ENCODE measurements at regions not wholly inside any gene's neighbourhood (a gene's known extent, or its start where the extent isn't known, plus 50 kb on each side); places are given as distances from the start of the nearest gene placed in this dataset.

DNA sequence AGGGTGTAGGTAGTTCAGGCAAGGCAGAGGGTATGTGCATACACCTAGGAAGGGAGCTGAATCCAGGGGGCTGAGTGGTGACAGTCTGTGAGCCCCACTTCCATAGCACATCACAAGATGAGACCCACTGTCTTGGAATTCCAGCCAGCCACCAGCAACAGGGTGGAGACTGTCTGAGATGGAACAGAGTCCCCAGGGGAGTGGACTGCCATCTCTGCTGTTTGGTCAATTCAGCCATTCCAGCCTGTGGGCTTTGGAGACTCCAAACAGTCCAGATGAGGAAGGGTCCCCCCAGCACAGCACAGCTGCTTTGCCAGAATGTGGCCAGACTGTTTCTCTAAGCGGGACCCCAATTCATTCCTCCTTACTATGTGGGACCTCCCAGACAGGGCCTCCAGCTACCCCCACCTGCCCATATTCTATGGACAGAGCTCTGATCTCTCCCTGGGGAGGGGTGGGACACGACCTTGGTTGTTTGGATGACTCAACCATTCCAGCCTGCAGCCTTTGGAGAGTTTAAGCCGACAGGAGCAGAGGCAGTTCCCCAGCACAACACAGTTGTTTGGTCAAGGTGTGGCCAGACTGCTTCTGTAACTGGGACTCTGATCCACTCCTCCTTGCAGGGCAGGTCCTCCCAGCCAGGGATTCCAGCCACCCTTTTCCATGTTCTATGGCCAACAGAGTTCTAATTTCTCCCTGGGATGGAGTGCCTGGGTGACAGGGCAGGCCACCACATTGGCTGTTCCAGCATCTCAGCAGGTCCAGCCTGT lies 178.0 kb downstream of the RND3 start:
- DNase-seq: no peak

DNA sequence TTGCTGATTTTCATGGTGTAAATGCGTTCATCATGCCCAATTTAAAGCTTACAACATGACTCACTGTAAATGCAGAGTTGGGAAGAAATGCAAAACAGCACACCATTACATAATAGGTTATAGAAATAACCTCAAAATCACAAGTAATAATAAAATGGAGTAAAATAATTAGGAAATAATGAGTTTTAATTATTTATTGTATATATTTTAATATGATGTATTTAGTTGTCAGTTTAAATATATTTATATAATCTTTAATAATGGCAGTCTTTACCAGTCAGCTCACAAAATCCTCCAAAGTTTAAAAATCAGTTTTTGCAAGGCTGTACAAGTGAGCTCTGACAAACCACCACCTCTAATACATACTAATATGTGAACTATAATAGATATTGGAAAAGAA lies 180.2 kb downstream of the RND3 start:
- no peak for DNase-seq

DNA sequence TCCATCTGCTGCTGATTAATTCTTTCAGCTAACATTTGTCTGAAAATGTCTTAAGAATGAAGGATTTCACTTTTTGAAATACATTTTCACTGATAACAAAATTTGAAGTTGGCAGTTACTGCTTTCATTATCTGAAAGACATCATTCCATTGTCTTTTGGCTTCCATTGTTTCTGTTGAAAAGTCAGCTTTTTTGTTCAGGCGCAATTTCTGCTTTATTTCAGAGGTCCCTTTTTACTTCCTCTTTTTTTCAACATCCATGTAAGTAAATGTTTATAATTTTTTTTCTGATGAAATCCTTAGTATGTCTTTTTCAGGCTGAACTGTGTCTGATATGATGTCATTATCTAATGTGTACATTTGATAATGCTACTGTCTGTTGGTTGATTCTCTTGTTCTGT lies 184.2 kb downstream of the RND3 start:
- no peak for DNase-seq

DNA sequence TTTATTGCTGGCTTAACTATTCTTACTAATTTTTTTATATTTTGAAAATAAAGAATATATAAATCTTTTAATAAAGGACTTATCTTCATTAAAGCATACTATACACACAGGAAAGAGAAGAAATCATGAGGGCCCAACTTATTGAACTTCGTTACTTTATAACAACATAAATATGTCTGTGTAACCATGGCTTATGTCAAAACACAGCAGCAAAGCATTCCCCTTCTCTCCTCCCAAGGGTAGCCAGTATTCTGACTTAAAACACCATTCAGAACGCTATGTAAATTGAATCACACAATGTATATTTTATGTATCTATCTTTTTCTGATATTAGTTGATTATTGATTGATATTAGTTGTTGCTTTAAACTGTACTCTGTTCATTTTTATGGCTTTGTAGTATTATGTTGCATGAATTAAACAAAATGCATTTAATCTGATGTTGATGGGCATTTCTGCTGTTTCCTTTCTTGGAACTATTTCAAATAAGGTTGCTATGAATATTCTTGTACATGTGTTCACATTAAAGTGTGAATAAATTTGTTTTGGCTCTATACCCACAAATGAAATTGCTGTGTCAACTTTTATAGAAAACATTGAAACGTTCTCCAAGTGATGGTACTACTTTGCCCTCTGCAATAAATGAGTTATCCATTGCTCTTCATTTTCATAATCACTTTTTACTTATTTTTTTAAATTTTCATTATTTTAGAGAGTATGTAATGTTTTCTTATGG lies 188.7 kb downstream of the RND3 start:
- DNase-seq: no peak

DNA sequence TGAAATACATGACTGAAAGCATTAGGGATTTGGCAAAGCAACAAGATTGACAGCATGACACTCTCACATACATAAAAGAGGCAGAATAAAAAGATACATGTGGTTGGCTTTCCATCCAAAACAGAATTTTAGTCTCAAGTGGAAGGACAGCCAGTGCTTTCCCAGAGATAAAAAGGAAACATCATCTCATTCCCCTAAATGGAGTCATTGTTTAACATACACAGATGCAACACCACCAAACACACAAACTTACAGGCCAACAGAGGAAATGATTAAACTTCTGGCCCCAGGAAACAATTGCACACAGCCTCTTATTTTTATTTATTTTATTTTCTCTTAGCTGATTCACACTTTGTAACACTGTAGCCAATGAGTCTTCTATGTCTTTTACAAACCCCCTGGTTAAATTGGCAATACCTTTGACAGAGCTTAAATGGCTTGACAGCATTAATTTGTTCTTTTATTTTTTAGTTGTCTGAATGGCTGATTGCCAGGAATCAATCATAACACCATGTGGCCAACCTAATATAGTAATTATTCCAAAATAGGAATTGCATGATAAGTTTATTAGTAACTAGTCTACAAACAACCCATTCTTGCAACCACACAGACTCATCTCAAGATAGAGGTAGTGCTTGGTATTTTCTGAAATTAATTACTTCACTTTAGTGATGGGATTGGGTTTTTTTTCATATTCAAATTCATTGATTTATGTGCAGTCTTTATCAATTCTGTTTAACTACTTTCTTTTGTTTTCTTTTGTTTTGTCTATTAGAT lies 190.5 kb downstream of the RND3 start:
- DNase-seq: no peak

DNA sequence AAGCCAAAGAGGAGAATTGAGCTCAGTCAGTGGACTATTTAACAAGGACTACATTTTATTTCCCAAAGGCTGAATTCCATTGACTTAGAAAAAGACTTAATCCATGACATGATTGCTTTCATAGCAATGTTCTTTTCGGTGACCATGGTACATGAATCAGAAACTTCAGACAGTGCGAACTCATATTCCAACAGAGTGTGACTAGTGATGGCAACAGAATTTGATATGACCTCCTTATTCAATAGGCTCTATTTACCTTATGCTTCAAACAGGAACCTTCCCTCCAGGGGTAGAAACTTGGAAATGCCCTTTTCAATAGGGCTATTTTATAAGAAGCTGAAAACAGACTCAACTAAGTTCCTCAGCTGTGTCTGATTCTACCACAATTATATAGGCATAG lies 191.9 kb downstream of the RND3 start:
- no peak for DNase-seq

DNA sequence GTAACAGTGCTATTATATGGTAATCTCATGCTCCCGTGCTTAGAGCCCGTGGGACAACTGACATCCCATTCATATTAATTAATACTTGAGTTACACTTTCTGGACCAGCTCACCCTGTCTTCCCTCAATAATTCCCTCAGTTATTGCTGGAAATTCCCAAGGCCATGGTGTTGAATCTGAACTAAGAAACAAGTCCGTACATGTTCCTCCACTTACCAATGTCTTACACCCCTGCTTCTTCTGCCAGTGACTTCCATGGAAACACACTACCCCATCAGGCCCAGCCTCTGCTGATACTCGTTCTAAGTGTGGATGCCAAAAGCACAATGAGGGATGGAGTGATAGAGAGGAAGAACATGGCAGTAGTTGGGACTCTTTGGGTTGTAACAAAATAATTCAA lies 193.7 kb downstream of the RND3 start:
- no peak for DNase-seq

DNA sequence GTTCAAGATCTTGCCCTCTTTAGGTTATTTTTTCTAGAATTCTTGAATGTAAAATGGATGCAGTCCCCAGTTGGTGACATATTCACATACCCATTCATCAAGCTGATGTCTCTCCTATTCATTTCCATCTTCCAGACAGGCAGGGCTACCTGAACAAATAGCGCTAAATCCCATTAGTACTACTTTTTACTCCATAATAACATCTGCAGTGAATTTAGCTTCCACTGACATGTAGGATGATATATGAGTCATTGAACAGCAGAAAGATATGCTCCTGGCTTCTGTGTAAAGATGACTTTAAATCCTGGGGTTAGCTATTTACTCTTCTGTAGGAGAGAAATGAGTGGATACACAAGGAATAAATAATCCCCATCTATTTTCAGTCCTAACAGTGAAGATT lies 194.7 kb downstream of the RND3 start:
- DNase-seq: no peak

DNA sequence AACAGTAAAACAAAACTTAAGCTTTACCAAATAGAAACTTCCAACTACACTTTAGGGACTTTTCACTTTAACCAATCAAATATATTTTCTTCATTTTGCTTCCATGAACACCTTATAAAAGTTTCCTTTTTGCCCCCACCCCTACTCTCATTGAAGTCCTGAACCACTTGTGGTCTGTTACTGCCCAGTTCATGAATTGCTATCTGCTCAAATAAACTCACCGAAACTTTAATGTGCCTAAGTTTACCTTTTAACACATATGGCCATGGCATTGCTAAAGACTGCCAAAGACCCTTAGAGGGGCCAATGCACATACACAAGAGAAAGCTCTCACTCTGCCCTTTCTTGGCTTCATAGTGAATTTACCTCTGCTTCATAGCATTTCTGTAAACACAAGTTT lies 195.3 kb downstream of the RND3 start:
- no peak for DNase-seq

DNA sequence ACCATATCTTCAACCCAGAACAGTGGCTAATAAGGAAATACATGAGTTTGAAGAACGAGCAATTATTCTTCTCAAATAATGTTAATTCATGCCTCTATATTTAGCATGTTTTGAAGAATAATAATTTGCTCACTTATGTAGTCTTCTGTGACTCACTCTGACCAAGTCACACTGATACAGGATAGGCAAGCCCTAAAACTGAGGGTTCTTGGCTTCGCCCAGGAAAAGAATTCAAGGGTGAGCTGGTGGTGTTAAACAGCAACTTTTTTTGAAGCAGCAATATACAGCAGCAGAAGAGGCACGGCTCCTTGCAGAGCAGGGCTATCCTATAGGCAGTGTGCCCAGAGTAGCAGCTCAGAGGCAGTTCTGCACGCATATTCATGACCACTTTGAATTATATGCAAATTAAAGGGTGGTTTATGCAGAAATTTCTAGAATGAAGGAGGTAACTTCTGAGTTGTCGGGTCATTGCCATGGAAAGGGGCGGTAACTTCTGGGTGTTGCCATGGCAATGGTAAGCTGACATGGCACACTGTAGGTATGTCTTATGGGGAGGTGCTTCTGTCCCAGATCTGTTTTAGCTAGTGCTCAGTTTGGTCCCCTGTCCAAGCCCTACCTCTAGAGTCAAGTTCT lies 200.6 kb downstream of the RND3 start:
- DNase-seq: no peak

DNA sequence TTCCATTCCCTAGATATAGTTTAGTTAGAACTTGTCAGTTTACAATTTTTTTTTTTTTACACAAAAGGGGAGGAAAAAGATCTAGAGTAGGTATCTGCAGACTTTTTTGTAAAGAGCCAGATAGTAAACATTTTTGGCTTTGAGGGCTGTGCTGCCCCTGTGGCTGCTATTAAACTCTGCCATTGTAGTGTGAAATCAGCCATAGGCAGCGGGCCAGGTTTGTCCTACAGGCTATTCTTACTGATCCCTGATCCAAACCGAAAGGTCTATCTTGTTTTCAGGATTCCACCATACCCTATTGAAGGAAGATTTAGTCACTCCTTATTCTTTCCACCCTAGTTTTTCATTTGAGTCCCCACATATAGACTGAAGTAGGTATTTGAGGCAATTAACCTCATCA lies 203.4 kb downstream of the RND3 start:
- DNase-seq: no peak

DNA sequence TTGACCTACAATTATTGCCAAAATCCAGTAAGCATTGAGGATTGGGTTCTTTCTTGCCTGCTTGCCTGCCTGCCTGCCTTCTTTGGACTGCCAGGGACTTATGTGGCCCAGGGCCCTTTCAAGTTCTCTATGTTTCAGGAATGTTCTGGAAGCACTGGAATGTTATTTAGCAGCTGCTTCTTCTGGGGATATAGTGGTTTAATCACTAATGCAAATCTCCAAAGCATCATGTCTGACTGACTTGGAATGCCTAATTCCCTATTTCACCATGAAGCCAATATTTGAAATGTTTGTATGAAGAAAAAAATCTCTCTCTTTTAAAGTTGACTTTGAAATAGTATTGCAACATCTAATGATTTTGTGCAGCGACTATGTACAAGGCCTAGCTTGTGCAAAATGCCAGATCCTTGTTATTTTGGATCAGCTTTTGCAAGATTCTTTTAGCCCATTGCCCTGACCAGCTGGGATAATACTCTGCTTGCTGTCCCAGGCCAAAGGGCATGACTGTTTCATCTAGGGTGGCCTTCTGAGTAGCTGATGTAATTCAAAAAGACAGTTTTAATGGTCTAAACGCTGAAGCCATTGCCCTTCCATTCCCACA lies 204.6 kb downstream of the RND3 start:
- DNase-seq: no peak

DNA sequence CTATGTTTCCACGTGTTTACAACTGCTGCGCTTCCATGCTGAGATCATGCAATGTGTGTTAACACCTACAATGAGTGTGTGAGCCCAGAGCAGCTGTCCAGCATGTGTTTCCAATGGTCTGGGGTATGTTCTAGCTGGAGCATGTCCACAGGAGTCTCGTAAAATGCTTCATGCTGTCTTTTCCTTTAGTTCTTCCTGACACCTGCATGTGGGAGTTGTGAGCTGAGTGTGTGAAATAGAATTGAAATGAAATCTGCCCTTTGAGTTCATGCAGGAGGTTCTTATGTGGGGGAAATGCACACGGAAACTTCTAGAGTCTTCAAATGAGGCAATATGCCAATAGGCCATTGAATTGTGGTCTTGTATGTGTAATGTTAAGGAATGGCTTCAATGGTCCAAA lies 205.1 kb downstream of the RND3 start:
- no peak for DNase-seq

DNA sequence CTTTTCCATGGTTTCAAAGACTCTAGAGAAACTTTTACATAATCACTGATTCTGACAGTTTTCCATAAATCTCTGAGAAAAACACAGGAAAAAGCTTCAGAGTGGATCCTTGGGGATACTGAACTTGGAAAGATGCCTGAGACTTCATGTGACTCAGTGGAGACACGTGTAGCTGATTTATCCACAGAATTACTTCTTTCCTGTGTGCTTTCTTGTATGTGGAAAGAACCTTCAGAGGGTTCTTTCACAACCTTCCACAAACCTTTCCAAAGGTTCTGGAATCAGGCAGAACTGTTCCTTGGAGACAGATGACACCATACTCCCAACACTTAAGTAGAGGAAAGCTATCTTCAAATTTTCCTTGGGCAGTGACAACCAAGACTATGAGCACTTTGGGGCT lies 207.2 kb downstream of the RND3 start:
- no peak for DNase-seq

DNA sequence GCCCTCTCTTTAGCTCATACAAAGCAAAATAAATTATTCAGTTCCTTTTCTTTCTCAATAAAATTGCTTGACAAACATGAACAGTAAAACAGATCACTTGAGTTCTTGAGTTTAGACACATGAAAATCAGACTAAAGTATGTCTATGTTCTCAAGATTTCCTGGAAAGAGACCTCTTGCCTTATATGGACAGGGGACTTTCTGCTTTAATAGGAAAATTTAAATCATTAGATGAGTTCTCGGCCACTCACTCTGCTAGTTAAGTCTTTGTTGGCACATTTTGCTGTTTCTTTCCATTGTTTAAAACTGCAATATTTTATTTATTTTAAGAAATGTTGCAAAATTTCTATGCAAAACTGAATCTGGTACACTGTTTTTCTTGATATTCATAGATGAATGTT lies 207.8 kb downstream of the RND3 start:
- DNase-seq: no peak

DNA sequence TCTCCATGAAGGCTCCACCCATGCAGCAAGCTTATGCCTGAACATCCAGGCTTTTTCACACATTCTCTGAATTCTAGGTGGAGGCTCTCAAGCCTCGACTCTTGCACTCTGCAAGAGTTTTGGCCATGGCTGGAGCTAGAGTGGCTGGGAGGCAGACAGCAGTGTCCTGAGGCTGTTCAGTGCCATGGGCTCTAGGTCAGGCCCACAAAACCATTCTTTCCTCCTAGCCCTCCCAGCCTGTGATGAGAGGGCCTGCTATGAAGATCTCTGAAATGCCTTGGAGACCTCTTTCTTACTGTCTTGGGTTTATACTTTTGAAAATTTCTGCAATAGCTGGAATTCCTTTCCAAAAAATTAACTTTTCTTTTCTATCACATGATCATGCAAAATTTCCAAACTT lies 210.7 kb downstream of the RND3 start:
- DNase-seq: no peak

DNA sequence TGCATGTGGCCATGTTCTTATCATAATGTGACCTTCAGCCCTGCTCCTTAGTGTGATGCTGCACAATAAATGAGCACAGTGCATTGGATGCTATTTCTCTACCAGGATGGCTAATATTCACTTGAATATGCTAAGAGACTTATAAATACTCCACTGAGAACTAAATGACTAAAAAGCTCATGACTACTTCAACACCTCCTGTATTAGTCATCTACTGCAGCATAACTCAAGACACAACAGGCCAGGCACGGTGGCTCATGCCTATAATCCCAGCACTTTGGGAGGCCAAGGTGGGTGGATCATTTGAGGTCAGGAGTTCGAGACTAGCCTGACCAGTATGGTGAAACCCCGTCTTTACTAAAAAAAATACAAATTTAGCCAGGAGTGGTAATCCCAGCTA lies 213.4 kb downstream of the RND3 start:
- no peak for DNase-seq

DNA sequence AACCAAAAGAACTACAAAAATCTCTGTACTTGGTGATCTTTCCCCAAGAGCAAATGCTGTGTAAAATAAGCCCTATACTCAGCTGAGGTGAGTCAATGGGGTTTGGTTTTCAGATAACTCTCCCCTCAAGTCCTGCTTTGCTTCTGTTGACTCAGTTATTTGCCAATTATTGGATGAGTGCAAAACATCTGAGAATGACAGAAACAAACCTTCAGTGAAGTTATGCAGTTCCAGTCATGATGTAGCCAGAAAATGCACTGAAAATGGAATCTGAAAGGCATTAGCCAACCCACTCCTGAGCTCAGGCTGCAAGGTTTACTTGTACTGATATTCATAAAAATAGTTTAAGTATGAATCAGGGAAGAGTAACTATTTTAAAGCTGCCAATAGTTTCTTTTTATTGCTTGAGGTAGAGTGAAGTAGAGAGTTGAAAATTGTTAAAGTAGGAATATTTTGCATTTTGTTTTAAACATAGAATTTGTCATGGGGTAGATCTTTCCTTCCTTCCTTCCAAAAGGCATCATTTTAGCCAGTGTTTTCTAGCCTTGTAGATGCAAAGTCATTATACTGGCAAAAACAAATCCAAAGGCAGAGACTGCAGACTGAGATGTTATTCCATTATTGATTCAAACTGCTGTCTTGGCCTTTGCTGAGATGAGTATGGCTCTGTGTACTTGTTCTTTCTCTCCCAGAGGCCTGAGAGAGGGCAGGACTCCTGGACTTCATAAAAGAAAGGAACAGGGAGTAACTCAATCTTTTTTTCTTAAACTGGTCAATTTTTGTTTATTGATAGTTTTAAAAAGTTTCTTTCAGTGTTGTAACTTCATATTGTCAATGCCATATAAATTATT lies 215.3 kb downstream of the RND3 start:
- DNase-seq: no peak

DNA sequence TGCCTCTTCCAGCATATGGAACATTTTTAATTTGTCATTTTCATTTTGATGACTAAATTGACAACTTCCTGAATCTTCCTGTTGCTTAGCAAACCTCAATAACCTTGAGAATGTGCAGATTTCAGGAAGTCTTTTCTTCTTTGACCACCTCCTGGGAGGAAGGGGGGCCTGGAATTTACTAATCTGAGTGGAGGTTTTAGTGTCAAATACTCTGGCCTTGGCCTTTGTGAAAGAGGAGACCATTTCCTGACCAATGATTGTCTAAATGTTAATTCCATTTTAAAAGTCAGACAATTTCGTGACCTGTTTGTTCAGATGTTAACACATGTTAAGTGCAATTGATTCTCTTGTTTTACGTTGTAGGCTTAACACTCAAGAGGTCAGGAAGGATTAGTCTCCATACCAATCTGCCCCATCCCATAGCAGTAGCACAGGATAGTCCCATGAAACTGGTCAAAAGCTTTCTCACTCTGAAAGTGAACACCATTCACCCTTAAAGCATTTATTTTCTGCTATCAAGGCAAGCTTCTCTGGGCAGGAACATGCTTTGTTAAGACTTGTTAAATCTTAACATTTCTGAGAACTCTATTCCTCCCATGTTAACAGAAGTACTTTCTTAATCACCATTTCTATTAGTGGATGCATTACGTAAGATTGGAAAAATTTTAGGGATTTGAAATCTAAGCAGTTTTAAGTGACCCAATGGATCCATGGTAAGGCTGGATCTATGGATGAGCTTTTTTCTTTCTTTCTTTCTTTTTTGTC lies 219.6 kb downstream of the RND3 start:
- no peak for DNase-seq

DNA sequence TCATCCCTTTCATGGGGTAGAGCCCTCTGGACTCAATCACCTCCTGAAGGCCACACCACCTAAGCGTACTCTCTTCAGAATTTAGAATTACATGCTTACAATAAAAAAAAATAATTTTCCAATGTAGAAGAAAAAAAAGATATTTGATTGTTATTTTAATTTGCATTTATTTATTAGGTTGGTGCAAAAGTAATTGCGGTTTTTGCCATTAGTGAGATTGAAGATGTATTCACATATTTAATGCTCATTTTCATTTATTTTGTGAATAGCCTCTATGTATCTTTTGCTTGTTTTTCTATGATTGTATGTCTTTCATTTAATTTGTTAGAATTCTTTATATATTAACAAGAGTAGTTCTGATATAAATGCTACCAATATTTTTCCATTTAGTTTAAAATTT lies 220.5 kb downstream of the RND3 start:
- DNase-seq: no peak

DNA sequence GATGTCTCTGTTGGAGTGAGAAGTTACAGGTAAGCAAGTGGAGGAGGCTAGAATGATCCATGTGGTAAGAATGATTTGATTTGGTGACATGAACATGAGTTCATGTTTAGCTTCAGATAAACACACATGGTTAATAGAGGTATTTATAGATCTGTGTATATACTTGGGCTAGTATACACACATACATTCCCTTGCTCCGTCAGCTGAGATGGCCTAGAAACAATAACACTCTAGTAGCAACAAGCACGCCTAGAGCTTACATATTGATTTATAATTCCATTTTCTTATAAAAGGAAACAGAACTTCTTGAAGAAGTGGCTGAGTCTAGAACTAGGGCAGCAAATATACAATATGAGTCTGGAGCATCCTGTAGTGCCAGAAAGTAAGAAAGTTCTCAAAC lies 223.0 kb downstream of the RND3 start:
- no peak for DNase-seq
